ENCODE measurements at regions not wholly inside any gene's neighbourhood (a gene's known extent, or its start where the extent isn't known, plus 50 kb on each side); places are given as distances from the start of the nearest gene placed in this dataset.

- no peak overlapping the region for H2BK120ac ChIP-seq (ENCODE audit: low read depth, low read length)
- H4K8ac ChIP-seq (ENCODE audit: low read depth, low read length) = no peak overlapping the region
- WGBS, 2 donors (ENCODE audit: extremely low coverage in 2 of 2, insufficient read length in 2 of 2, insufficient replicate concordance in 1 of 2) = no CpG with 5 or more reads among the region's 1 CpG
- H3K18ac ChIP-seq (ENCODE audit: low read length) = no peak overlapping the region
- no peaks in the 10 kb centered on the region for H3K9me3 ChIP-seq (replicated peaks in 1 of 2; ENCODE audit: control insufficient read depth in 2 of 2, insufficient read depth in 1 of 2, low read depth in 1 of 2, low read length in 2 of 2)
- no peak overlapping the region for H3K4me3 ChIP-seq (ENCODE audit: low read length in 2 of 2)
- no peak overlapping the region for H3K23ac ChIP-seq (ENCODE audit: low read depth, low read length, poor library complexity)
- no peaks in the 10 kb centered on the region for H3K79me1 ChIP-seq (ENCODE audit: low read depth, low read length)
- H2AFZ ChIP-seq (ENCODE audit: low read length) = no peak overlapping the region
- H3K4me2 ChIP-seq (ENCODE audit: insufficient read depth, low read length, poor library complexity, severe bottlenecking) = no peak overlapping the region
- no peaks in the 10 kb centered on the region for H3K4me1 ChIP-seq (ENCODE audit: control insufficient read depth in 2 of 2, insufficient read depth in 1 of 2, low read depth in 1 of 2, low read length in 2 of 2)
- no peak for DNase-seq (ENCODE audit: low spot score)
- H3K27me3 ChIP-seq (ENCODE audit: control insufficient read depth in 3 of 3, insufficient read depth in 3 of 3, low read depth in 1 of 3, low read length in 3 of 3) = no peaks in the 10 kb centered on the region
- no peak overlapping the region for H3K4ac ChIP-seq (ENCODE audit: low read length)
- H2BK5ac ChIP-seq (ENCODE audit: low read length) = no peak overlapping the region
- no peaks in the 10 kb centered on the region for H3K36me3 ChIP-seq (replicated peaks in 1 of 2; ENCODE audit: control insufficient read depth in 2 of 2, insufficient read depth in 2 of 2, low read length in 2 of 2)
- H2BK12ac ChIP-seq (ENCODE audit: low read length) = no peak overlapping the region
- H4K91ac ChIP-seq (ENCODE audit: low read depth, low read length, poor library complexity) = no peak overlapping the region
- H2BK15ac ChIP-seq (ENCODE audit: low read length) = no peak overlapping the region
- no peak overlapping the region for H3K14ac ChIP-seq (ENCODE audit: low read length)
- H3K27ac ChIP-seq (replicated peaks; ENCODE audit: low read length) = no peak overlapping the region
- no peak overlapping the region for H3K9ac ChIP-seq (ENCODE audit: low read depth, low read length, poor library complexity)
- H2AK5ac ChIP-seq (ENCODE audit: low read depth, low read length) = no peak overlapping the region
These were observed 472.6 kb upstream of the RGS18 start for GRCh38 chr1:191685669-191686068.

GRCh38 chr1:191687721-191688120 is 470.5 kb upstream of the RGS18 start:
- H3K18ac ChIP-seq (ENCODE audit: low read length) = no peak overlapping the region
- no peaks in the 10 kb centered on the region for H3K36me3 ChIP-seq (replicated peaks in 1 of 2; ENCODE audit: control insufficient read depth in 2 of 2, insufficient read depth in 2 of 2, low read length in 2 of 2)
- no peaks in the 10 kb centered on the region for H3K27me3 ChIP-seq (ENCODE audit: control insufficient read depth in 3 of 3, insufficient read depth in 3 of 3, low read depth in 1 of 3, low read length in 3 of 3)
- H3K4me2 ChIP-seq (ENCODE audit: insufficient read depth, low read length, poor library complexity, severe bottlenecking) = no peak overlapping the region
- WGBS, 2 donors (ENCODE audit: extremely low coverage in 2 of 2, insufficient read length in 2 of 2, insufficient replicate concordance in 1 of 2) = no CpG with 5 or more reads among the region's 3 CpGs
- H2AK5ac ChIP-seq (ENCODE audit: low read depth, low read length) = no peak overlapping the region
- no peaks in the 10 kb centered on the region for H3K79me1 ChIP-seq (ENCODE audit: low read depth, low read length)
- DNase-seq (ENCODE audit: low spot score) = no peak
- no peak overlapping the region for H2BK12ac ChIP-seq (ENCODE audit: low read length)
- H3K4me1 ChIP-seq (ENCODE audit: control insufficient read depth in 2 of 2, insufficient read depth in 1 of 2, low read depth in 1 of 2, low read length in 2 of 2) = no peaks in the 10 kb centered on the region
- no peak overlapping the region for H4K91ac ChIP-seq (ENCODE audit: low read depth, low read length, poor library complexity)
- H3K4me3 ChIP-seq (ENCODE audit: low read length in 2 of 2) = no peak overlapping the region
- no peak overlapping the region for H3K4ac ChIP-seq (ENCODE audit: low read length)
- H3K9ac ChIP-seq (ENCODE audit: low read depth, low read length, poor library complexity) = no peak overlapping the region
- H4K8ac ChIP-seq (ENCODE audit: low read depth, low read length) = no peak overlapping the region
- no peak overlapping the region for H3K14ac ChIP-seq (ENCODE audit: low read length)
- H3K27ac ChIP-seq (replicated peaks; ENCODE audit: low read length) = no peak overlapping the region
- H3K23ac ChIP-seq (ENCODE audit: low read depth, low read length, poor library complexity) = no peak overlapping the region
- no peak overlapping the region for H2BK120ac ChIP-seq (ENCODE audit: low read depth, low read length)
- no peak overlapping the region for H2BK15ac ChIP-seq (ENCODE audit: low read length)
- H2BK5ac ChIP-seq (ENCODE audit: low read length) = no peak overlapping the region
- H2AFZ ChIP-seq (ENCODE audit: low read length) = no peak overlapping the region
- H3K9me3 ChIP-seq (replicated peaks in 1 of 2; ENCODE audit: control insufficient read depth in 2 of 2, insufficient read depth in 1 of 2, low read depth in 1 of 2, low read length in 2 of 2) = peaks cover 0 to 4% of the 10 kb centered on the region in 2 donors

GRCh38 chr1:191690931-191691330 is 467.3 kb upstream of the RGS18 start:
- Histone ChIP-seq H2BK5ac (ENCODE audit: low read length) (no peak overlapping the region), H3K9me3 (replicated peaks in 1 of 2; ENCODE audit: control insufficient read depth in 2 of 2, insufficient read depth in 1 of 2, low read depth in 1 of 2, low read length in 2 of 2) (peaks cover 0 to 6% of the 10 kb centered on the region in 2 donors), H3K79me1 (ENCODE audit: low read depth, low read length) (no peaks in the 10 kb centered on the region), H3K4me3 (ENCODE audit: low read length in 2 of 2) (no peak overlapping the region), H3K23ac (ENCODE audit: low read depth, low read length, poor library complexity) (no peak overlapping the region), H3K14ac (ENCODE audit: low read length) (no peak overlapping the region), H3K9ac (ENCODE audit: low read depth, low read length, poor library complexity) (no peak overlapping the region), H2BK12ac (ENCODE audit: low read length) (no peak overlapping the region), H3K4ac (ENCODE audit: low read length) (no peak overlapping the region), H2BK15ac (ENCODE audit: low read length) (no peak overlapping the region), H3K4me2 (ENCODE audit: insufficient read depth, low read length, poor library complexity, severe bottlenecking) (no peak overlapping the region), H4K8ac (ENCODE audit: low read depth, low read length) (no peak overlapping the region), H3K27me3 (ENCODE audit: control insufficient read depth in 3 of 3, insufficient read depth in 3 of 3, low read depth in 1 of 3, low read length in 3 of 3) (no peaks in the 10 kb centered on the region), H3K27ac (replicated peaks; ENCODE audit: low read length) (no peak overlapping the region), H4K91ac (ENCODE audit: low read depth, low read length, poor library complexity) (no peak overlapping the region), H3K18ac (ENCODE audit: low read length) (no peak overlapping the region), H3K36me3 (replicated peaks in 1 of 2; ENCODE audit: control insufficient read depth in 2 of 2, insufficient read depth in 2 of 2, low read length in 2 of 2) (no peaks in the 10 kb centered on the region), H3K4me1 (ENCODE audit: control insufficient read depth in 2 of 2, insufficient read depth in 1 of 2, low read depth in 1 of 2, low read length in 2 of 2) (no peaks in the 10 kb centered on the region), H2AFZ (ENCODE audit: low read length) (no peak overlapping the region), H2BK120ac (ENCODE audit: low read depth, low read length) (no peak overlapping the region), H2AK5ac (ENCODE audit: low read depth, low read length) (no peak overlapping the region)
- DNase-seq (ENCODE audit: low spot score) = no peak

- H2AFZ ChIP-seq (ENCODE audit: low read length) = no peak overlapping the region
- H3K27ac ChIP-seq (replicated peaks; ENCODE audit: low read length) = no peak overlapping the region
- H3K14ac ChIP-seq (ENCODE audit: low read length) = no peak overlapping the region
- no peak overlapping the region for H2BK12ac ChIP-seq (ENCODE audit: low read length)
- no CpG with 5 or more reads among the region's 4 CpGs for WGBS, 2 donors (ENCODE audit: extremely low coverage in 2 of 2, insufficient read length in 2 of 2, insufficient replicate concordance in 1 of 2)
- H3K18ac ChIP-seq (ENCODE audit: low read length) = no peak overlapping the region
- H3K9ac ChIP-seq (ENCODE audit: low read depth, low read length, poor library complexity) = no peak overlapping the region
- no peak overlapping the region for H3K23ac ChIP-seq (ENCODE audit: low read depth, low read length, poor library complexity)
- H2BK5ac ChIP-seq (ENCODE audit: low read length) = no peak overlapping the region
- H2BK15ac ChIP-seq (ENCODE audit: low read length) = no peak overlapping the region
- no peak overlapping the region for H3K4me3 ChIP-seq (ENCODE audit: low read length in 2 of 2)
- no peak for DNase-seq (ENCODE audit: low spot score)
- no peaks in the 10 kb centered on the region for H3K27me3 ChIP-seq (ENCODE audit: control insufficient read depth in 3 of 3, insufficient read depth in 3 of 3, low read depth in 1 of 3, low read length in 3 of 3)
- no peak overlapping the region for H3K4ac ChIP-seq (ENCODE audit: low read length)
- H3K4me2 ChIP-seq (ENCODE audit: insufficient read depth, low read length, poor library complexity, severe bottlenecking) = no peak overlapping the region
- H4K91ac ChIP-seq (ENCODE audit: low read depth, low read length, poor library complexity) = no peak overlapping the region
- no peaks in the 10 kb centered on the region for H3K36me3 ChIP-seq (replicated peaks in 1 of 2; ENCODE audit: control insufficient read depth in 2 of 2, insufficient read depth in 2 of 2, low read length in 2 of 2)
- H2AK5ac ChIP-seq (ENCODE audit: low read depth, low read length) = no peak overlapping the region
- peaks cover 0 to 6% of the 10 kb centered on the region in 2 donors for H3K9me3 ChIP-seq (replicated peaks in 1 of 2; ENCODE audit: control insufficient read depth in 2 of 2, insufficient read depth in 1 of 2, low read depth in 1 of 2, low read length in 2 of 2)
- H3K79me1 ChIP-seq (ENCODE audit: low read depth, low read length) = no peaks in the 10 kb centered on the region
- no peak overlapping the region for H4K8ac ChIP-seq (ENCODE audit: low read depth, low read length)
- H2BK120ac ChIP-seq (ENCODE audit: low read depth, low read length) = no peak overlapping the region
- no peaks in the 10 kb centered on the region for H3K4me1 ChIP-seq (ENCODE audit: control insufficient read depth in 2 of 2, insufficient read depth in 1 of 2, low read depth in 1 of 2, low read length in 2 of 2)
These were observed 464.5 kb upstream of the RGS18 start for GRCh38 chr1:191693797-191694196.

Data from neuronal stem cell (in vitro differentiated cells).